ENCODE measurements at regions not wholly inside any gene's neighbourhood (a gene's known extent, or its start where the extent isn't known, plus 50 kb on each side); places are given as distances from the start of the nearest gene placed in this dataset.

DNA sequence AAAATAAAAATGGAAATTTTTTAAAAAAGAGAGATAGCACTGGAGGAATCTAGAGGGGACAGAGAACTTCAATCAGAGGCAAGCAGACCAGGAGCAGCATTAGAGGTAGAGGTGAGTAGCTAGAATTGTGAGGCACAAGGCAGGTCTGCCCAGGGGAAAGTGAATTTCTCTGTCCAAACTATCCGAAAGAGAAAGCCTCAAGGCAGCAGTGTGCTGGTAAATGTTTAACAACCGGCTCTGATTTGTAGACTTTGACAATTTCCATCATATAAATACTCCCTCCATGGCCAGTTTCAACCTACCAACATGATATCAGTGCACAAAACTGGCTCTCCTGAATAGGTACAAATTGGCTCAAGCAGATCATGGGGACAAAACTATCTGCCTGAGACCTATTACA lies 160.6 kb upstream of the EGLN3 start:
- Histone ChIP-seq H3K4me1 (ENCODE audit: insufficient read depth, low read length) (no peaks in the 10 kb centered on the region), H3K9me3 (ENCODE audit: control insufficient read depth in 1 of 2, insufficient read depth in 1 of 2, low read length in 2 of 2) (no peaks in the 10 kb centered on the region), H3K4me3 (ENCODE audit: low read length) (no peak overlapping the region), H3K27me3 (ENCODE audit: control insufficient read depth in 1 of 2, insufficient read depth in 2 of 2, low read length in 2 of 2) (no peaks in the 10 kb centered on the region), H3K27ac (ENCODE audit: low read depth in 1 of 2, low read length in 2 of 2) (no peak overlapping the region), H3K36me3 (ENCODE audit: insufficient read depth, low read length) (no peaks in the 10 kb centered on the region)
- TF ChIP-seq, protein P1, sequence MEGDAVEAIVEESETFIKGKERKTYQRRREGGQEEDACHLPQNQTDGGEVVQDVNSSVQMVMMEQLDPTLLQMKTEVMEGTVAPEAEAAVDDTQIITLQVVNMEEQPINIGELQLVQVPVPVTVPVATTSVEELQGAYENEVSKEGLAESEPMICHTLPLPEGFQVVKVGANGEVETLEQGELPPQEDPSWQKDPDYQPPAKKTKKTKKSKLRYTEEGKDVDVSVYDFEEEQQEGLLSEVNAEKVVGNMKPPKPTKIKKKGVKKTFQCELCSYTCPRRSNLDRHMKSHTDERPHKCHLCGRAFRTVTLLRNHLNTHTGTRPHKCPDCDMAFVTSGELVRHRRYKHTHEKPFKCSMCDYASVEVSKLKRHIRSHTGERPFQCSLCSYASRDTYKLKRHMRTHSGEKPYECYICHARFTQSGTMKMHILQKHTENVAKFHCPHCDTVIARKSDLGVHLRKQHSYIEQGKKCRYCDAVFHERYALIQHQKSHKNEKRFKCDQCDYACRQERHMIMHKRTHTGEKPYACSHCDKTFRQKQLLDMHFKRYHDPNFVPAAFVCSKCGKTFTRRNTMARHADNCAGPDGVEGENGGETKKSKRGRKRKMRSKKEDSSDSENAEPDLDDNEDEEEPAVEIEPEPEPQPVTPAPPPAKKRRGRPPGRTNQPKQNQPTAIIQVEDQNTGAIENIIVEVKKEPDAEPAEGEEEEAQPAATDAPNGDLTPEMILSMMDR (IDR thresholded peaks at IDR 0.05), result no peak
- POLR2A ChIA-PET, result no interaction called here
- no peak for ATAC-seq (ENCODE audit: poor library complexity)
- H3K9me3 Mint-ChIP-seq, result no peaks in the 10 kb centered on the region
- CTCF ChIA-PET, result no interaction called here
- no peaks in the 10 kb centered on the region for H3K36me3 Mint-ChIP-seq (ENCODE audit: low read depth)
- no peak overlapping the region for H3K4me3 Mint-ChIP-seq
- no peaks in the 10 kb centered on the region for H3K27me3 Mint-ChIP-seq
- intact Hi-C loops (cut with DNase I, micrococcal nuclease), result no loop called here
- no peaks in the 10 kb centered on the region for H3K4me1 Mint-ChIP-seq (ENCODE audit: low read depth)
- no peak overlapping the region for H3K27ac Mint-ChIP-seq
- no peak for DNase-seq

DNA sequence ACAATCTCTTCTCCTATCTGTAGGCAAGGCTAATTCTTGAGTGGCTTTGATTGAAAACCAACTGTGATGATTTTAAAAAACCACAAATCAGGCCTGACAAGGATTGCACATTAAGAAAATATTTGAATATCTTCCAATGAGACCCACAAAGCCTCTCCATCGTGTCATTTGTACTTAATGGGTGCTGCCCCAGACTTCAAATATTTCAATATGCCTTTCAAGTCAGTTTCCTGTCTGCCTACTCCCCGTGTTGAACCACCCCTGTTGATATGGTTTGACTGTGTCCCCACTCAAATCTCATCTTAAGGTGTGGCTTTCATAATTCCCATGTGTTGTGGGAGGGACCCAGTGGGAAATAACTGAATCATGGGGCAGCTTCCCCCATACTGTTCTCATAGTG lies 159.7 kb upstream of the EGLN3 start:
- Mint-ChIP-seq H3K4me1 (ENCODE audit: low read depth) (no peaks in the 10 kb centered on the region), H3K27me3 (no peaks in the 10 kb centered on the region), H3K4me3 (no peak overlapping the region), H3K9me3 (no peaks in the 10 kb centered on the region), H3K27ac (no peak overlapping the region), H3K36me3 (ENCODE audit: low read depth) (no peaks in the 10 kb centered on the region)
- Histone ChIP-seq H3K9me3 (ENCODE audit: control insufficient read depth in 1 of 2, insufficient read depth in 1 of 2, low read length in 2 of 2) (no peaks in the 10 kb centered on the region), H3K27me3 (ENCODE audit: control insufficient read depth in 1 of 2, insufficient read depth in 2 of 2, low read length in 2 of 2) (no peaks in the 10 kb centered on the region), H3K4me1 (ENCODE audit: insufficient read depth, low read length) (no peaks in the 10 kb centered on the region), H3K27ac (ENCODE audit: low read depth in 1 of 2, low read length in 2 of 2) (no peak overlapping the region), H3K4me3 (ENCODE audit: low read length) (no peak overlapping the region), H3K36me3 (ENCODE audit: insufficient read depth, low read length) (no peaks in the 10 kb centered on the region)
- intact Hi-C loops (cut with DNase I, micrococcal nuclease), result no loop called here
- ChIA-PET CTCF (no interaction called here), POLR2A (no interaction called here)
- no peak for ATAC-seq (ENCODE audit: poor library complexity)
- TF ChIP-seq, protein P1 (IDR thresholded peaks at IDR 0.05), result no peak
- DNase-seq, result no peak

DNA sequence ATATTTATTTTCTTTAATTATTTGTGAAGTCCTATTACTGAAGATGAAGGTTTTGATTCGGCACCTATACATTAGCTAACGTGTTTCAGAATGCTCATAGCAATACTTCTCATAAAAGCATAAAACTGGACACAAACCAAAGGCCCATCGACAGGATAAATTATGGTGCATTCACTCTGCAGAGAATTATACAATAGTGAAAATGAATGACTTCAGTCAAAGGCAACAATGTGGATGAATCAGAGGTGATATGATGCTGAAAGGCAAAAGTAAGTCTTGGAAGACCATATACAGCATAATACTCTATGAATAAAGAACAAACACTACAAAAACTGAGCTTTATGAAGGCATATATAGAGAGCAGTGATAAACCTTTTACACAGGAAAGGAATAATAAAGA lies 156.6 kb upstream of the EGLN3 start:
- H3K9me3 ChIP-seq (ENCODE audit: control insufficient read depth in 1 of 2, insufficient read depth in 1 of 2, low read length in 2 of 2), result no peaks in the 10 kb centered on the region
- Mint-ChIP-seq H3K9me3 (no peaks in the 10 kb centered on the region), H3K4me3 (no peak overlapping the region), H3K27me3 (no peaks in the 10 kb centered on the region), H3K4me1 (ENCODE audit: low read depth) (no peaks in the 10 kb centered on the region), H3K27ac (no peak overlapping the region), H3K36me3 (ENCODE audit: low read depth) (no peaks in the 10 kb centered on the region)
- no peaks in the 10 kb centered on the region for H3K4me1 ChIP-seq (ENCODE audit: insufficient read depth, low read length)
- no peaks in the 10 kb centered on the region for H3K36me3 ChIP-seq (ENCODE audit: insufficient read depth, low read length)
- no peak overlapping the region for H3K27ac ChIP-seq (ENCODE audit: low read depth in 1 of 2, low read length in 2 of 2)
- intact Hi-C loops (cut with DNase I, micrococcal nuclease), result no loop called here
- POLR2A ChIA-PET, result no interaction called here
- DNase-seq (no peak), ATAC-seq (ENCODE audit: poor library complexity) (no peak)
- CTCF ChIA-PET, result no interaction called here
- TF ChIP-seq, protein P1 (IDR thresholded peaks at IDR 0.05), result no peak
- no peak overlapping the region for H3K4me3 ChIP-seq (ENCODE audit: low read length)
- no peaks in the 10 kb centered on the region for H3K27me3 ChIP-seq (ENCODE audit: control insufficient read depth in 1 of 2, insufficient read depth in 2 of 2, low read length in 2 of 2)
